ENCODE measurements at regions not wholly inside any gene's neighbourhood (a gene's known extent, or its start where the extent isn't known, plus 50 kb on each side); places are given as distances from the start of the nearest gene placed in this dataset.

- TF ChIP-seq CTCF (IDR thresholded peaks at IDR 0.05 in 4 of 5, conservative IDR thresholded peaks at IDR 0.05 in 1 of 5) (no peak), POLR2A (IDR thresholded peaks at IDR 0.05) (no peak)
Observed at GRCh38 chr4:170849969-170850368, 760.2 kb upstream of the AADAT start.

Measured in gastrocnemius medialis (tissue), 4 donors.